A549 (cell line): ENCODE measurements at regions not wholly inside any gene's neighbourhood (a gene's known extent, or its start where the extent isn't known, plus 50 kb on each side); places are given as distances from the start of the nearest gene placed in this dataset.

Experiments used
- CHD4 ChIP-seq: fragments of 200-600 bp; sonication (generic); IDR thresholded peaks from 2 replicates; pipeline ENCODE4 v1.6.1; 2016; ENCODE audit warnings: antibody characterized with exemption, mild to moderate bottlenecking, borderline replicate concordance
- EHMT2 ChIP-seq: fragments of 200-600 bp; sonication (generic); IDR thresholded peaks from 2 replicates; pipeline ENCODE4 v1.6.1; 2016; ENCODE audit warnings: antibody characterized with exemption, low read depth, mild to moderate bottlenecking, moderate library complexity
- HMGXB4 ChIP-seq: fragments of 250-450 bp; sonication (Bioruptor Pico); IDR thresholded peaks from 2 replicates; pipeline ENCODE4 v1.5.0; 2021; ENCODE audit warnings: mild to moderate bottlenecking, moderate library complexity, borderline replicate concordance
- HOXA7 ChIP-seq: fragments of 250-450 bp; sonication (Bioruptor Pico); IDR thresholded peaks from 2 replicates; pipeline ENCODE4 v1.5.0; 2020; ENCODE audit warnings: mild to moderate bottlenecking, moderate library complexity
- JUN ChIP-seq, 2 experiments: fragments of >200 bp; sonication (Bioruptor Twin); formaldehyde crosslinking; IDR thresholded peaks; 2 replicates in 1 of 2; 3 replicates in 1 of 2; pipeline ENCODE4 v1.6.1; 2016 to 2017
- MAX ChIP-seq: IDR thresholded peaks from 2 replicates; pipeline ENCODE4 v1.6.1; 2012
- PHF8 ChIP-seq: fragments of 200-600 bp; sonication (generic); IDR thresholded peaks from 2 replicates; pipeline ENCODE4 v1.6.1; 2016; ENCODE audit warnings: low read depth, mild to moderate bottlenecking, antibody characterized with exemption, moderate library complexity, borderline replicate concordance
- POLR2A ChIP-seq: IDR thresholded peaks from 2 replicates; pipeline ENCODE4 v1.6.1; 2012; ENCODE audit warnings: mild to moderate bottlenecking, low read length
- POLR2AphosphoS2 ChIP-seq: conservative IDR thresholded peaks from 2 replicates; pipeline ENCODE4 v1.6.1; 2012; ENCODE audit warnings: low read length, improper control_type of control experiment, inconsistent platforms
- RAD21 ChIP-seq, 2 experiments: fragments of >200 bp in 1 of 2; sonication (Bioruptor Twin) in 1 of 2; formaldehyde crosslinking in 1 of 2; IDR thresholded peaks in 1 of 2; conservative IDR thresholded peaks in 1 of 2; 2 replicates in 1 of 2; 3 replicates in 1 of 2; pipeline ENCODE4 v1.6.1; 2012 to 2018; ENCODE audit warnings: inconsistent platforms in 1 of 2
- TF ChIP-seq, protein P1 (sequence below): fragments of >200 bp; sonication (Bioruptor Twin); formaldehyde crosslinking; IDR thresholded peaks from 3 replicates; pipeline ENCODE4 v1.5.1; 2016
- TF ChIP-seq, protein P2 (sequence below): fragments of 450-650 bp; IDR thresholded peaks from 2 replicates; pipeline ENCODE4 v1.6.1; 2014; ENCODE audit warnings: antibody characterized with exemption

- TF ChIP-seq POLR2AphosphoS2 (no peak), POLR2A (no peak), JUN (IDR thresholded peaks at IDR 0.05) (no peak; a peak in 1 of 5 replicates), EHMT2 (no peak), MAX (peak; percentile 27; the same call in 1 of the 2 replicates), PHF8 (no peak), HMGXB4 (CRISPR knock-in tag) (no peak), HOXA7 (CRISPR knock-in tag) (no peak), RAD21 (conservative IDR thresholded peaks at IDR 0.05 in 1 of 2, IDR thresholded peaks at IDR 0.05 in 1 of 2) (peak in 1 of 2 experiments; percentile 4; a peak in 1 of 5 replicates), CHD4 (no peak)
- TF ChIP-seq, protein P1, sequence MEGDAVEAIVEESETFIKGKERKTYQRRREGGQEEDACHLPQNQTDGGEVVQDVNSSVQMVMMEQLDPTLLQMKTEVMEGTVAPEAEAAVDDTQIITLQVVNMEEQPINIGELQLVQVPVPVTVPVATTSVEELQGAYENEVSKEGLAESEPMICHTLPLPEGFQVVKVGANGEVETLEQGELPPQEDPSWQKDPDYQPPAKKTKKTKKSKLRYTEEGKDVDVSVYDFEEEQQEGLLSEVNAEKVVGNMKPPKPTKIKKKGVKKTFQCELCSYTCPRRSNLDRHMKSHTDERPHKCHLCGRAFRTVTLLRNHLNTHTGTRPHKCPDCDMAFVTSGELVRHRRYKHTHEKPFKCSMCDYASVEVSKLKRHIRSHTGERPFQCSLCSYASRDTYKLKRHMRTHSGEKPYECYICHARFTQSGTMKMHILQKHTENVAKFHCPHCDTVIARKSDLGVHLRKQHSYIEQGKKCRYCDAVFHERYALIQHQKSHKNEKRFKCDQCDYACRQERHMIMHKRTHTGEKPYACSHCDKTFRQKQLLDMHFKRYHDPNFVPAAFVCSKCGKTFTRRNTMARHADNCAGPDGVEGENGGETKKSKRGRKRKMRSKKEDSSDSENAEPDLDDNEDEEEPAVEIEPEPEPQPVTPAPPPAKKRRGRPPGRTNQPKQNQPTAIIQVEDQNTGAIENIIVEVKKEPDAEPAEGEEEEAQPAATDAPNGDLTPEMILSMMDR, result no peak
- TF ChIP-seq, protein P2, sequence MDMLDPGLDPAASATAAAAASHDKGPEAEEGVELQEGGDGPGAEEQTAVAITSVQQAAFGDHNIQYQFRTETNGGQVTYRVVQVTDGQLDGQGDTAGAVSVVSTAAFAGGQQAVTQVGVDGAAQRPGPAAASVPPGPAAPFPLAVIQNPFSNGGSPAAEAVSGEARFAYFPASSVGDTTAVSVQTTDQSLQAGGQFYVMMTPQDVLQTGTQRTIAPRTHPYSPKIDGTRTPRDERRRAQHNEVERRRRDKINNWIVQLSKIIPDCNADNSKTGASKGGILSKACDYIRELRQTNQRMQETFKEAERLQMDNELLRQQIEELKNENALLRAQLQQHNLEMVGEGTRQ, result no peak
Measured at GRCh38 chr20:1816384-1817381, 78.5 kb upstream of the SIRPA start.
